ENCODE measurements at regions not wholly inside any gene's neighbourhood (a gene's known extent, or its start where the extent isn't known, plus 50 kb on each side); places are given as distances from the start of the nearest gene placed in this dataset.

- Histone ChIP-seq H3K4me1 (ENCODE audit: control insufficient read depth, extremely low read depth, insufficient read depth, low read length) (peaks cover 20% of the 10 kb centered on the region), H3K79me2 (ENCODE audit: control insufficient read depth, insufficient read depth, low read length) (no peaks in the 10 kb centered on the region), H2AFZ (ENCODE audit: low read depth, low read length) (no peak overlapping the region), H4K20me1 (replicated peaks; ENCODE audit: control insufficient read depth, extremely low read depth, insufficient read depth, low read length) (no peaks in the 10 kb centered on the region), H3K4me3 (replicated peaks in 1 of 3; ENCODE audit: insufficient read depth in 1 of 3, low read depth in 1 of 3, low read length in 3 of 3) (no peak overlapping the region), H3K4me2 (ENCODE audit: insufficient read depth, low read length) (no peak overlapping the region), H3K9me3 (replicated peaks; ENCODE audit: control insufficient read depth, insufficient read depth, low read length) (no peaks in the 10 kb centered on the region), H3K9me1 (replicated peaks; ENCODE audit: control insufficient read depth, extremely low read depth, insufficient read depth, low read length) (no peaks in the 10 kb centered on the region), H3K27ac (ENCODE audit: insufficient read depth, low read depth, low read length) (no peak overlapping the region), H3K27me3 (ENCODE audit: control insufficient read depth in 2 of 2, insufficient read depth in 2 of 2, low read length in 2 of 2) (no peaks in the 10 kb centered on the region), H3K9ac (replicated peaks; ENCODE audit: extremely low read depth, insufficient read depth, low read length) (no peak overlapping the region), H3K36me3 (ENCODE audit: control insufficient read depth in 2 of 2, extremely low read depth in 1 of 2, insufficient read depth in 2 of 2, low read length in 2 of 2) (no peaks in the 10 kb centered on the region)
- BruUV-seq (replicated peaks), result no TSS peak
- CTCF ChIA-PET, result interaction anchor here (0.8 kb wide), 1 partner anchor 51 kb away, joined by 3 read pairs; no protein-coding TSS in a partner anchor
- dilution Hi-C loops (cut with MboI; ENCODE audit: extremely low pct_ligation_motif_present, low sequenced_read_pairs) (no loop called here), intact Hi-C loops (cut with micrococcal nuclease) (no loop called here)
- peak; percentile 11 for TF ChIP-seq GATA2 (IDR thresholded peaks at IDR 0.05; ENCODE audit: insufficient read depth, insufficient read length, low read depth, low read length)
- TF ChIP-seq FOS (IDR thresholded peaks at IDR 0.05; ENCODE audit: borderline replicate concordance, insufficient read depth, low read length), result no peak
- POLR2A ChIA-PET, result no interaction called here
- FAIRE-seq, result no peak
- peak; percentile 64 for DNase-seq (ENCODE audit: low read depth, low spot score)
These were observed 434.8 kb downstream of the CCER1 start for GRCh38 chr12:90520002-90520734.

DNA sequence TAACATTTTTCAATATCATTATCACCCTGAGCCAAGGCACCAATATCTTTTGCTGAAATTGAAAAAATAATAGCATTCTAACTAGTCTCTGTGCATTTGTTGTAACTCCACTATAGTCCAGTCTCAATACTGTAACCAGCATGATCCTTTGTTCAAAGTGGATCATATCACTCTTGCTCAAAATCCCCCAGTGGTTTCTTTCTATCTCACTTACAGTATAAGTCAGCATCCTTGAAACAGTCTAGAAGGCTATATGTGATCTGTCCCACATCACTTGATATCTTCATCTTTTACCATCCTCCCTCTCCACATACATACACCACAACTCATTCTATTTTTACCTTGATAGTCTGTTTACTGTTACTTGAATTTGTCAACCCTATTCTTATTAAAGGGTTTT lies 435.7 kb downstream of the CCER1 start:
- no peaks in the 10 kb centered on the region for H3K27me3 ChIP-seq (ENCODE audit: control insufficient read depth in 2 of 2, insufficient read depth in 2 of 2, low read length in 2 of 2)
- H3K79me2 ChIP-seq (ENCODE audit: control insufficient read depth, insufficient read depth, low read length), result no peaks in the 10 kb centered on the region
- H3K4me3 ChIP-seq (replicated peaks in 1 of 3; ENCODE audit: insufficient read depth in 1 of 3, low read depth in 1 of 3, low read length in 3 of 3), result no peak overlapping the region
- BruUV-seq (replicated peaks), result no TSS peak
- dilution Hi-C loops (cut with MboI; ENCODE audit: extremely low pct_ligation_motif_present, low sequenced_read_pairs) (no loop called here), intact Hi-C loops (cut with micrococcal nuclease) (loop anchor here (10.0 kb wide), 1 partner anchor 194 kb away; no protein-coding TSS in a partner anchor)
- peaks cover 28% of the 10 kb centered on the region for H3K4me1 ChIP-seq (ENCODE audit: control insufficient read depth, extremely low read depth, insufficient read depth, low read length)
- H3K9me3 ChIP-seq (replicated peaks; ENCODE audit: control insufficient read depth, insufficient read depth, low read length), result no peaks in the 10 kb centered on the region
- no peaks in the 10 kb centered on the region for H3K36me3 ChIP-seq (ENCODE audit: control insufficient read depth in 2 of 2, extremely low read depth in 1 of 2, insufficient read depth in 2 of 2, low read length in 2 of 2)
- no peaks in the 10 kb centered on the region for H3K9me1 ChIP-seq (replicated peaks; ENCODE audit: control insufficient read depth, extremely low read depth, insufficient read depth, low read length)
- H3K4me2 ChIP-seq (ENCODE audit: insufficient read depth, low read length), result no peak overlapping the region
- no peak overlapping the region for H2AFZ ChIP-seq (ENCODE audit: low read depth, low read length)
- DNase-seq (ENCODE audit: low read depth, low spot score), result no peak
- H3K27ac ChIP-seq (ENCODE audit: insufficient read depth, low read depth, low read length), result no peak overlapping the region
- ChIA-PET POLR2A (no interaction called here), CTCF (no interaction called here)
- no peak overlapping the region for H3K9ac ChIP-seq (replicated peaks; ENCODE audit: extremely low read depth, insufficient read depth, low read length)
- H4K20me1 ChIP-seq (replicated peaks; ENCODE audit: control insufficient read depth, extremely low read depth, insufficient read depth, low read length), result no peaks in the 10 kb centered on the region
- TF ChIP-seq JUN (IDR thresholded peaks at IDR 0.05; ENCODE audit: borderline replicate concordance, insufficient read depth, insufficient read length, low read depth) (no peak), POLR2AphosphoS5 (IDR thresholded peaks at IDR 0.05; ENCODE audit: insufficient read depth, low read depth, low read length) (no peak), MAX (IDR thresholded peaks at IDR 0.05; ENCODE audit: insufficient read depth, insufficient read length) (no peak), CTCF (IDR thresholded peaks at IDR 0.05; ENCODE audit: extremely low read depth in 1 of 2, insufficient read depth in 1 of 2, low read depth in 1 of 2, low read length in 2 of 2) (no peak), FOS (IDR thresholded peaks at IDR 0.05; ENCODE audit: borderline replicate concordance, insufficient read depth, low read length) (no peak), EZH2 (IDR thresholded peaks at IDR 0.05; ENCODE audit: borderline replicate concordance, low read depth, low read length, severe bottlenecking) (no peak), MYC (IDR thresholded peaks at IDR 0.05; ENCODE audit: low read depth, low read length) (no peak), POLR2A (IDR thresholded peaks at IDR 0.05; ENCODE audit: low read depth, low read length) (no peak), GATA2 (IDR thresholded peaks at IDR 0.05; ENCODE audit: insufficient read depth, insufficient read length, low read depth, low read length) (no peak)
- FAIRE-seq, result no peak
